HEK293T (cell line): ENCODE measurements at regions not wholly inside any gene's neighbourhood (a gene's known extent, or its start where the extent isn't known, plus 50 kb on each side); places are given as distances from the start of the nearest gene placed in this dataset.

Experiments
- LEF1 ChIP-seq: fragments of 450-650 bp; IDR thresholded peaks from 2 replicates; pipeline ENCODE4 v1.6.1; 2017; ENCODE audit warnings: mild to moderate bottlenecking, borderline replicate concordance
- ZNF384 ChIP-seq: fragments of 450-650 bp; IDR thresholded peaks from 2 replicates; pipeline ENCODE4 v1.6.1; 2016

- TF ChIP-seq LEF1 (no peak), ZNF384 (no peak)
These were observed 53.3 kb upstream of the SLIT3 start for GRCh38 chr5:169354263-169354662.
